Activated effector memory CD4-positive, alpha-beta T cell treated with Interleukin-2 at 50 U/mL for 16 hours (primary cell): ENCODE measurements at regions not wholly inside any gene's neighbourhood (a gene's known extent, or its start where the extent isn't known, plus 50 kb on each side); places are given as distances from the start of the nearest gene placed in this dataset.
"Not testable (repeated sequence)": the region's sequence is repeated elsewhere in the genome, so short reads cannot be mapped to it uniquely, and the experiment has no call there.

Source experiments
- DNase-seq: peaks from one replicate; pipeline ENCODE4 v3.0.0-alpha.2; 2020

- no peak for DNase-seq
Observed at GRCh38 chr13:87384099-87384498, 287.1 kb upstream of the SLITRK5 start.

GRCh38 chr13:87393358-87393757, 277.8 kb upstream of the SLITRK5 start:
- no peak for DNase-seq

GRCh38 chr13:87398047-87398446, 273.1 kb upstream of the SLITRK5 start:
- no peak for DNase-seq

- DNase-seq, result no peak
Observed at GRCh38 chr13:87403748-87404432, 267.3 kb upstream of the SLITRK5 start.

DNA sequence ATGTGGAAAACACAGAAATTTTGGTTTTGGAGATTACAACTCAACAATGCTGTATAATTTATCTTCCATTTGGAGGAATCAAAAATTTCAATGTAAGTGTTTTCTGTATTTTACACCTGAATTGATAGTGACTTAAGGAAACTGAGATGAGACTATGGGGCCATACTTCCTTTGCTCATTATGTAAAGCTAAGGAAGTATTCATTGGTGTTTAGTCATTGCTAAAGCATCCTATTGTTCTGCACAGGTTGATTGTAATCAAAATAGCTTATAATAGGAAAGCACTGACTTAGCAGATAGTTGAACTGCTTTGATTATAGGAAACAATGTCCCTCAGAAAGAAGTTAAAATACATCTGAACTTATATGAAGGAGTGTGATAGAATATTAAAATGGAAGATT, 244.4 kb upstream of the SLITRK5 start:
- DNase-seq, result no peak

DNA sequence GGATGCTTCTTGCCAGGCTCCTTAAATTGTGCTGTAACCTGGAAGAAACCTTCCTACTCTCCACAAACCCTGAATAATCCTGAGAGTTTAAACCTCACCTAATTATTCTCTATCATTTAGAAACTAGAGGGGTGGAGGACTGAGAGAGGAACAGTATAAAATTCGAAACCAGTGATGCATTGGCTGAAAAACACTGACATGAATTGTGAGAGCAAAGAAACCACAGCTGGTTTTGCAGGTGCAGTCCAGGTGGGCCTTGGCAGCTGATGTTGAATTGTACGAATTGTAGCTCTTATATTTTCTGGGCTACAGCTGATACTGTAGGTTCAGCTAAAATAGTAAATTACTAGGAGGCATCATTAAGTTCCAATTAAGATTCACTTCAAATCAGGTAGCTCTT, 227.0 kb upstream of the SLITRK5 start:
- no peak for DNase-seq

GRCh38 chr13:87452281-87452680, 218.9 kb upstream of the SLITRK5 start:
- no peak for DNase-seq

DNA sequence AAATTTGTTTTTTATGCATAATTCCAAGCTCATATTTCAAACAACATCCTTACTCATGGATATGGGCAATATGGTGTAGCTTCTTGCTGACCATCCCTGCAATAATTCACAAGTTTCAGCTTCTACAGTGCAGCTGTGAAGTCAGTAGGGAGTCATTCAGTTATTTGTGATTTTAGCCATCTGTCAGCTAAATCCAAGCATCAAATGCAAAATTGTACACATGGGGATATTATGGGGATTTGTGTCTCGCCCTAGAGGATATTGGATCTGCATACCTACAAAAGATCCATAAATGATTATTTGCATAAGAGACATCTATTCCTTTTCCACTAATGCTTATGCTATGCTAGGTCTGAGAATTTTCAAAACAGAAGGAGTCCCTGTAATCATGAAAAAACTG, 217.9 kb upstream of the SLITRK5 start:
- DNase-seq, result no peak

DNA sequence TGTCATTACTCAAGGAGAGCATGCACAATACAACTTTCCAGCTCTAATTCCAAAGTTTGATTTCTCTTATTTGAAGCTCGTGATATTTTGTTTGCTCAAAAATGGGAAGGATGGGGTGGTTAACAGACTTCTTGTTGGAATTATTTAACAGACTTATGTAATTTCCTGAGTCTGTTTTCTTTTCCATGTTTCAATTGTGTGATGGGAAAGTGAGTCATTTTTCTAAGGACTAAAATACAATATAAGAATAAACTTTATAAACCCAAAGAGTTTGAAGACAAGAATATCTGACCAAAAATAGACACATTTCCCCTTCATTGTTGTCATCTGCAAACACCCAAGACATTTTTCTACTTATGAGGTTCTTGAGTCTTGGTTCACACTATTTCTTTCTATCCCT, 211.8 kb upstream of the SLITRK5 start:
- DNase-seq, result no peak

DNA sequence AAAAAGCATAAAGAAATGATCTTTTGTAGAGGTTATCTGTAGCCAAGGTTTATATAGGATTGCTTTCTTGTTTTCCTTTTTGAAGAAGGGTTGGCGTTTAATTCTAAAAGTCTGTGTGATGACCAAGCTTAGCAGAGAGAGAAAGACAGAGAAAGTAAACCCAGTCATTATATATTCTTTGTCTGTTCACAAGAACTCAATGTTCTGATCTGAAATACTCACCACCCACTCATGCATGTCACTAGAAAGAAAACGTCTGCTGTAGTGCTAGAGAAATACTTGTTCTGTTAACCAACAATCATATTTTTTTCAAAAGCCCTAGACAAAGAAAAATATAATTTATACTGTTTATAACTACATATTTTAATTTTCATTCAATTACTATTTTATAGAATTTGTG, 173.7 kb upstream of the SLITRK5 start:
- DNase-seq, result no peak

DNA sequence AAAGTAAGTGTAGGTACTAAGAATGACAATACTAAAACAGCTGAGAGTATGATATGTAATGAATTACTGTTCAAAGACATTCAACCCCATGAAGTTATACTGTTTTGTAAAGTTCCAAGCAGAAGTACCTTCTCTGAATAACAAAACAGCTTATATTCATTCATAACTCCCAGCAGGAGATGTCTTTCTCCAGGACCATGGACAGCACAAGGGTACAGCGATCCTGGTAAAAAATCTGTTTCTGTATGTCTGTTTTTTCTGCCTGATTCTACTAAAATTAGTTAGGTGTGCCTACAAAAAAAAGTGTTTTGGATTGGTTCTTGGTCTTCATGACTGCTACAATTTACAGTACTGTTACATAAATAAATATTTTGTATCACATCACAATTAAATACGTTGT, 172.5 kb upstream of the SLITRK5 start:
- no peak for DNase-seq

DNA sequence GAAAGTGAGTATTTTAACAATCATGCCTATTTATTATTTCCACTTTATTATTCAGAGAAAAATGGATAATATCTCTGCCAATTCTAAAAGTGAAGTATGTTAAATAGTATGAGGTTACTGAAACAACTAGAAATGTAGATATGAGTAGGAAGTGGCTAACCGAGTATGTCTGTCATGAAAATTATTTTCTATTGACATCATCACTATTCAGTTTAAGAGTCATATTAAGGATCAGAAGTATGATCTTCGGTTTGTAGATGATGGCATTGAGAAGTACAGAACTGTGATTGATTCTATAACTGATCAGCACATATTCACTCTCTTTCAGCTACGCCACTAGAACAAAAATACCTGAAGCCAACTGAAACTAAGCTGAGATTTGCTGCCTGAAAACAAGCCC, 146.4 kb upstream of the SLITRK5 start:
- DNase-seq, result no peak

DNA sequence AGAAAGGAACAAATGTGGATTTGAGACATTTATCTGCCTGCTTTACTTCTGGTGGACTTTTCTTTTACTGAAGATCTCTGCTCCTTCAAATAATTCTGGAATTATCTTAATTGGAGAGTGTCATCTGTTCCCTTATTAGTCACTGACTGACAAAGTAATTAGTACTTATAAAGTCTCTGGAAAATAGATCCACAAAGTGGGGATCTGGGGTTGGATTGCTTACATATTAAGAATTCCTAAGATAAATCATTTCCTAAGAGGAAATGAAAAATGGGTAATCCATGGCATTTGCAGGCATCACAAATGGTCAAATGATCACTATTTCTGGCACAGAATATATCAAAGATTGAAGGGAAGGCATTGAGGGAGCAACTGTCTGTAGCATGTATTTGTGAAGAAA, 137.4 kb upstream of the SLITRK5 start:
- DNase-seq, result no peak

GRCh38 chr13:87535911-87536310, 135.3 kb upstream of the SLITRK5 start:
- DNase-seq, result no peak

- DNase-seq, result no peak
Observed at GRCh38 chr13:87536499-87536898, 134.7 kb upstream of the SLITRK5 start.

- no peak for DNase-seq
Observed at GRCh38 chr13:87536899-87537298, 134.3 kb upstream of the SLITRK5 start.

- no peak for DNase-seq
Observed at GRCh38 chr13:87537951-87538350, 133.2 kb upstream of the SLITRK5 start.

GRCh38 chr13:87538366-87539052, 132.7 kb upstream of the SLITRK5 start:
- DNase-seq, result no peak

DNA sequence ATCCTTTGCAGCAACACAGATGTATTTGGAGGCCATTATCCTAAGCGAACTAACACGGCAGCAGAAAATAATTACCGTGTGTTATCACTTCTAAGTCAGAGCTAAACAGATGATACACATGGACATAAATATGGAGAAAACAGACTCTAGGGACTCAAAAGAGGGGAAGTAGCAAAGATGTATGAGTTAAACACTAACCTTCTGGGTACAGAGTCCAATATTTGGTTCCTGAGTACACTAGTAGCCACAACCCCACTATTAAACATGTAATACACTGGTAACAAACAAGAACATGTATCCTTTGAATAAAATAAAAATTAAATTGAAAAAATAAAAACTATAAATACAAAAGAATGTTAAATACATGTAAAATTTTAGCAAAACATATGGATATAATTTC, 118.0 kb upstream of the SLITRK5 start:
- no peak for DNase-seq

DNA sequence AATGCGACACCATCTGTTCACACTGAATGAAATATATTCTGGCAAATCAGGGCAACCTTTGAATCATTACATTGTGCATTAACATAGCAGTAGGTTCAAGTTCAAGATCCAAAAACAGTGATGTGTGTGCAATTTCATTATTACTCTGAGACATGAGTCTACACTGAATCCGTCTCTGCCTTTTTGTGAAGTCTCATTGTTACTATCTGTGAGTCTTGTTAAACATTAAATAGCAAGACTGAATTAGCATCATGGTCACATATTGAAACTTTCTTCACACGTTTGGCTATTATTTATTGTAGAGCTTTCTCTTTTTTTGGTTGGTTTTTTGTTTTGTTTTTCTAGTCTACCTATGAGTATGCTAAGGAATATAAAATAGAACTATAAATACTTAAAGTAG, 117.1 kb upstream of the SLITRK5 start:
- no peak for DNase-seq

GRCh38 chr13:87557788-87558187, 113.4 kb upstream of the SLITRK5 start:
- DNase-seq, result no peak

- DNase-seq, result not testable (repeated sequence)
Observed at GRCh38 chr13:87561580-87561979, 109.6 kb upstream of the SLITRK5 start.

DNA sequence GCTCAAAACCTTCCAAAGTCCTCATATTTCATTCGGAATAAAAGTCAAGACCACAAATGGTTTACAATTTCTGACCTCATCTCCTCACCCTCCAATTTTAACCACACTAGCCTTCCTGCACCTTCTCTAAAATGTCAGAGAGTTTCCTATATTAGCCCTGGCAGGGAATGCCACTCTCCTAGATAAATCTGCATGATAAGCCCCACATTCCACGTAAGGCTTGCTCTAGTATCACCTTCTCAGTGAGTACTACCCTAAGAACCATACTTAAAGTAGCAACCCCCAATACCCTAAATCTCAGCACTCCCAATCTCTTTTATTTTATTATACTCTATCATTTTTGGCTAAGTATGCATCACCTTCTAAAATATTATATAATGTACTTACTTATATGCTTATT, 100.5 kb upstream of the SLITRK5 start:
- no peak for DNase-seq

DNA sequence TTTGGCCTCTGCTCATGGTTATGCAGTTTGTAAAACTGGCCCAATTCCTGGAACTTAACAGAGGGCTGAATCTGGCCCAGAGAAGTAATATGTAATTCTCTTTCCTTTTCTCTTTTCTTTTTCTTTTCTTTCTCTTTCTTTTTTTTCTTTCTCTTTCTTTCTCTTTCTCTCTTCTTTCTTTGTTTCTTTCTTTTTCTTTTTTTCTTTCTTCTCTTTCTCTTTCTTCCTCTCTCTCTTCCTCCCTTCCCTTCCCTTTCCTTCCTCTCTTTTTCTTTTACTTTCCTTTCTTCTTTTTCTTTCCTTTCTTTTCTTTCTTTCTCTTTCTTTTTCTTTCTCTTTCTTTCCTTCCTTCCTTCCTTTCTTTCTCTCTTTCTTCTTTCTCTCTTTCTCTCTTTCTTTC, 88.8 kb upstream of the SLITRK5 start:
- no peak for DNase-seq

GRCh38 chr13:87590518-87590917, 80.7 kb upstream of the SLITRK5 start:
- no peak for DNase-seq
